Ascending aorta (tissue), 2 donors: ENCODE measurements at regions not wholly inside any gene's neighbourhood (a gene's known extent, or its start where the extent isn't known, plus 50 kb on each side); places are given as distances from the start of the nearest gene placed in this dataset.

Experiments
- DNase-seq, 2 donors: peaks; one replicate each; pipeline ENCODE4 v3.0.0-alpha.2; 2019; ENCODE audit warnings: low spot score in 2 of 2
- H3K27ac ChIP-seq, 2 donors: fragments of 200-600 bp; sonication (generic); one replicate each; pipeline ENCODE4 v1.5.1; 2016 to 2017; ENCODE audit warnings: mild to moderate bottlenecking in 1 of 2
- H3K27me3 ChIP-seq: fragments of 200-600 bp; sonication (generic); one replicate; pipeline ENCODE4 v1.5.1; 2017
- H3K36me3 ChIP-seq, 2 donors: fragments of 200-600 bp; sonication (generic); one replicate each; pipeline ENCODE4 v1.5.1; 2016
- H3K4me1 ChIP-seq, 2 donors: fragments of 200-600 bp; sonication (generic); one replicate each; pipeline ENCODE4 v1.5.1; 2016 to 2017; ENCODE audit warnings: mild to moderate bottlenecking in 1 of 2
- H3K4me3 ChIP-seq, 2 donors: fragments of 200-600 bp; sonication (generic); one replicate each; pipeline ENCODE4 v1.5.1; 2016 to 2017; ENCODE audit warnings: mild to moderate bottlenecking in 1 of 2
- H3K9me3 ChIP-seq, 2 donors: fragments of 200-600 bp; sonication (generic); one replicate each; pipeline ENCODE4 v1.5.1; 2016
- CTCF ChIP-seq, 3 experiments: fragments of 200-600 bp in 2 of 3; fragments of 450-650 bp in 1 of 3; sonication (generic) in 2 of 3; IDR thresholded peaks; one replicate each; pipeline ENCODE4 v1.5.1; 2016 to 2019; ENCODE audit warnings: antibody characterized with exemption in 3 of 3, mild to moderate bottlenecking in 1 of 3, moderate library complexity in 1 of 3
- intact Hi-C: fragments of 100-400 bp; cut with DNase I; formaldehyde crosslinking; loops from one replicate; pipeline ENCODE4 v1.15.1; 2023

DNA sequence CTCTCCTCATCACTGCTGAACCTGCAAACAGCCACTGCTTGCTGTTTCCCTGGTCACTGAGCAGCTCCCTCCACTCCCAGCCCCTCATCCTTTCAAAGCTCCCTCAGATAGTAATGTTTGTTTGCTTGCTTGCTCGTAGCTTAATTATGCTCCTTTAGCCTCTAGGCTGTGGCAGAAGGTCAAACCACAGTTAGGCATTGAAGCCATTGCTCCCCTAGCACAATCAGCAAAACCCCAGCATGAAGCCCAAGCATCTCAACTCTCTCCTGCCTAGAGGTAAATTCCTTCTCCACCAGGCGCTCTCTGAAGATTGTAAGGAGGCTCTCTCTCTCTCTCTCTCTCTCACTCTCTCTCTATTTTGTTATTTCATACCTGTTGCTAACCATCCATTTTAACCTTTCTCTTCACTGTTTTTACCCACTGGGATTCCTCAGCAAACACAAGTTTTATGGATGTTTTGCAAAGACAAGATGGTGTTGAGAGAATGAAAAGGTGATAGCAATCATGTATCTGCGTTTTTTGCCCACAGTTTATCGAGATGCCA lies 135.9 kb upstream of the HNRNPA3 start:
- no peak for TF ChIP-seq CTCF (IDR thresholded peaks at IDR 0.05)
- H3K27me3 ChIP-seq = no peaks in the 10 kb centered on the region
- H3K27ac ChIP-seq = no peak overlapping the region
- H3K4me3 ChIP-seq = no peak overlapping the region
- H3K4me1 ChIP-seq = no peaks in the 10 kb centered on the region
- H3K36me3 ChIP-seq = no peaks in the 10 kb centered on the region
- intact Hi-C loops = no loop called here
- no peak for DNase-seq
- no peaks in the 10 kb centered on the region for H3K9me3 ChIP-seq

GRCh38 chr2:177077778-177078177 lies 134.8 kb upstream of the HNRNPA3 start:
- no peak for TF ChIP-seq CTCF (IDR thresholded peaks at IDR 0.05)
- no peaks in the 10 kb centered on the region for H3K4me1 ChIP-seq
- DNase-seq = no peak
- H3K27me3 ChIP-seq = no peaks in the 10 kb centered on the region
- H3K4me3 ChIP-seq = no peak overlapping the region
- no peak overlapping the region for H3K27ac ChIP-seq
- H3K9me3 ChIP-seq = no peaks in the 10 kb centered on the region
- no peaks in the 10 kb centered on the region for H3K36me3 ChIP-seq
- intact Hi-C loops = no loop called here

GRCh38 chr2:177078416-177078815 lies 134.2 kb upstream of the HNRNPA3 start:
- Histone ChIP-seq H3K4me3 (no peak overlapping the region), H3K27me3 (no peaks in the 10 kb centered on the region), H3K9me3 (no peaks in the 10 kb centered on the region), H3K36me3 (no peaks in the 10 kb centered on the region), H3K27ac (no peak overlapping the region), H3K4me1 (no peaks in the 10 kb centered on the region)
- intact Hi-C loops = no loop called here
- no peak for TF ChIP-seq CTCF (IDR thresholded peaks at IDR 0.05)
- no peak for DNase-seq

GRCh38 chr2:177078855-177079254 lies 133.7 kb upstream of the HNRNPA3 start:
- no peak for DNase-seq
- Histone ChIP-seq H3K27me3 (no peaks in the 10 kb centered on the region), H3K4me3 (no peak overlapping the region), H3K9me3 (no peaks in the 10 kb centered on the region), H3K27ac (no peak overlapping the region), H3K4me1 (no peaks in the 10 kb centered on the region), H3K36me3 (no peaks in the 10 kb centered on the region)
- intact Hi-C loops = no loop called here
- TF ChIP-seq CTCF (IDR thresholded peaks at IDR 0.05) = no peak

- no peaks in the 10 kb centered on the region for H3K27me3 ChIP-seq
- TF ChIP-seq CTCF (IDR thresholded peaks at IDR 0.05) = no peak
- no peaks in the 10 kb centered on the region for H3K4me1 ChIP-seq
- no peak overlapping the region for H3K27ac ChIP-seq
- H3K9me3 ChIP-seq = no peaks in the 10 kb centered on the region
- H3K36me3 ChIP-seq = no peaks in the 10 kb centered on the region
- no peak for DNase-seq
- no peak overlapping the region for H3K4me3 ChIP-seq
- intact Hi-C loops = no loop called here
Observed at GRCh38 chr2:177080746-177081284, 131.8 kb upstream of the HNRNPA3 start.

DNA sequence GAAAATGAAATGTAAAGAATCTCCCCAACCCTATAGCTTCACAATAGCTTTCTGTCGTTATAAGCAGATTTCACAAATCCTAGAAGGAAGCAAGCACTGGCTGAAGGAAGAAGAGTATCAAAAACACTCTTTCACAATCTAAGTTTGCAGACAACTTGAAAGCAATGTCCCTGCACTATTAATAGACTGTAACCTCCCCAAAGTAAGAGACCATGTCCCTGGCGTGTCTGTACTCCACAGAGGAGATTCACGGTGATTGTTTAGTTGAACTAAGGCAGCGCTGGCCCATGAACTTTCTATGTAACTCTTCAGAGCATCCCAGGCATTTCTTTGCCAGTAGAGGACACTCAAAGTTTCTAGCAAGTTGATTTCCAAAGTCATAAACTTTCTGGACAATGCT lies 128.0 kb upstream of the HNRNPA3 start:
- TF ChIP-seq CTCF (IDR thresholded peaks at IDR 0.05) = no peak
- H3K27me3 ChIP-seq = no peaks in the 10 kb centered on the region

More for the DNA sequence above, 128.0 kb upstream of the HNRNPA3 start:
- intact Hi-C loops = no loop called here
- DNase-seq = no peak
- Histone ChIP-seq H3K4me3 (no peak overlapping the region), H3K36me3 (no peaks in the 10 kb centered on the region), H3K9me3 (no peaks in the 10 kb centered on the region), H3K27ac (no peak overlapping the region), H3K4me1 (no peaks in the 10 kb centered on the region)
